IMR-90 (cell line): ENCODE measurements at regions not wholly inside any gene's neighbourhood (a gene's known extent, or its start where the extent isn't known, plus 50 kb on each side); places are given as distances from the start of the nearest gene placed in this dataset.

ENCODE experiments used
- ATAC-seq: fragments of 200-7000 bp; cut with Tn5 transposase; 2 replicates; pipeline ENCODE4 v1.9.1; 2020; ENCODE audit warnings: low read depth, mild to moderate bottlenecking, moderate library complexity
- BruUV-seq: library from RNA; stranded (reverse); fragments of 400-500 nt; replicated peaks from 2 replicates; lab custom pipeline; 2021; lab: Mats Ljungman, UMichigan
- CTCF ChIA-PET: fragments of 300-600 bp; formaldehyde crosslinking; extraction: SDS; loops from one replicate; lab custom pipeline; 2021; ENCODE audit warnings: antibody characterized with exemption; lab: Yijun Ruan, JAX
- POLR2A ChIA-PET: fragments of 300-600 bp; sonication (Branson Sonifier 250); formaldehyde crosslinking; loops from one replicate; lab custom pipeline; 2022; ENCODE audit warnings: antibody characterized with exemption; ENCODE audit not compliant: unreplicated experiment; lab: Charles Lee
- DNase-seq: peaks from one replicate; pipeline ENCODE4 v3.0.0; 2013
- H2AFZ ChIP-seq: replicated peaks from 2 replicates; pipeline ENCODE3; 2013; ENCODE audit warnings: low read length, mild to moderate bottlenecking; ENCODE audit not compliant: poor library complexity
- H2AK5ac ChIP-seq: 2 replicates; pipeline ENCODE4 v1.6.1; 2013; ENCODE audit warnings: low read depth, low read length, inconsistent platforms
- H2AK9ac ChIP-seq: replicated peaks from 2 replicates; pipeline ENCODE3; 2013; ENCODE audit warnings: mild to moderate bottlenecking, low read depth, low read length, moderate library complexity; ENCODE audit not compliant: poor library complexity
- H2BK120ac ChIP-seq: 2 replicates; pipeline ENCODE4 v1.6.1; 2013; ENCODE audit warnings: low read depth, low read length, inconsistent platforms
- H2BK15ac ChIP-seq: 3 replicates; pipeline ENCODE4 v1.6.1; 2013; ENCODE audit warnings: low read depth, low read length, inconsistent platforms
- H2BK20ac ChIP-seq: 2 replicates; pipeline ENCODE4 v1.6.1; 2013; ENCODE audit warnings: low read depth, mild to moderate bottlenecking, inconsistent platforms, low read length, moderate library complexity
- H2BK5ac ChIP-seq: 2 replicates; pipeline ENCODE4 v1.6.1; 2013; ENCODE audit warnings: mild to moderate bottlenecking, low read depth, low read length, inconsistent platforms; ENCODE audit not compliant: poor library complexity, severe bottlenecking
- H3K14ac ChIP-seq: replicated peaks from 2 replicates; pipeline ENCODE4 v1.6.1; 2013; ENCODE audit warnings: low read depth, low read length, inconsistent platforms
- H3K18ac ChIP-seq: 2 replicates; pipeline ENCODE4 v1.6.1; 2013; ENCODE audit warnings: low read depth, low read length, control low read depth
- H3K23ac ChIP-seq: 2 replicates; pipeline ENCODE4 v1.6.1; 2013; ENCODE audit warnings: low read depth, low read length, inconsistent platforms
- H3K27ac ChIP-seq: 2 replicates; pipeline ENCODE4 v1.5.1; 2013; ENCODE audit warnings: mild to moderate bottlenecking, control low read depth, low read length; ENCODE audit not compliant: insufficient read depth
- H3K27me3 ChIP-seq: 2 replicates; pipeline ENCODE4 v1.6.1; 2013; ENCODE audit warnings: low read length; ENCODE audit not compliant: control insufficient read depth, insufficient read depth
- H3K36me3 ChIP-seq: 2 replicates; pipeline ENCODE4 v1.6.1; 2013; ENCODE audit warnings: low read length, mixed read lengths; ENCODE audit not compliant: control insufficient read depth, insufficient read depth
- H3K4ac ChIP-seq: 2 replicates; pipeline ENCODE4 v1.6.1; 2013; ENCODE audit warnings: low read depth, low read length, inconsistent platforms
- H3K4me1 ChIP-seq: 2 replicates; pipeline ENCODE4 v1.6.1; 2013; ENCODE audit warnings: low read length, mixed read lengths; ENCODE audit not compliant: control insufficient read depth, insufficient read depth
- H3K4me2 ChIP-seq: 2 replicates; pipeline ENCODE4 v1.6.1; 2013; ENCODE audit warnings: low read depth, mild to moderate bottlenecking, control low read depth, low read length, moderate library complexity
- H3K4me3 ChIP-seq: 2 replicates; pipeline ENCODE4 v1.5.1; 2013; ENCODE audit warnings: low read depth, mild to moderate bottlenecking, control low read depth, low read length, moderate library complexity; ENCODE audit not compliant: insufficient read depth
- H3K56ac ChIP-seq: 2 replicates; pipeline ENCODE4 v1.6.1; 2013; ENCODE audit warnings: low read length, inconsistent platforms; ENCODE audit not compliant: insufficient read depth; ENCODE audit errors: extremely low read depth
- H3K79me1 ChIP-seq, 2 experiments: 2 replicates each; pipeline ENCODE4 v1.6.1; 2013; ENCODE audit warnings: low read length in 2 of 2, inconsistent platforms in 1 of 2, low read depth in 1 of 2
- H3K9ac ChIP-seq: 2 replicates; pipeline ENCODE4 v1.6.1; 2013; ENCODE audit warnings: low read depth, low read length, control low read depth
- H3K9me1 ChIP-seq: 2 replicates; pipeline ENCODE4 v1.6.1; 2013; ENCODE audit warnings: low read length, inconsistent platforms; ENCODE audit not compliant: insufficient read depth
- H3K9me3 ChIP-seq: 2 replicates; pipeline ENCODE4 v1.6.1; 2013; ENCODE audit warnings: low read length; ENCODE audit not compliant: control insufficient read depth, insufficient read depth
- H4K20me1 ChIP-seq: 2 replicates; pipeline ENCODE4 v1.6.1; 2013; ENCODE audit warnings: low read length, inconsistent platforms; ENCODE audit not compliant: insufficient read depth
- H4K5ac ChIP-seq: 2 replicates; pipeline ENCODE4 v1.6.1; 2013; ENCODE audit warnings: mild to moderate bottlenecking, low read depth, low read length, control low read depth
- H4K8ac ChIP-seq, 2 experiments: 2 replicates each; pipeline ENCODE4 v1.6.1; 2013; ENCODE audit warnings: low read depth in 2 of 2, low read length in 2 of 2, control low read depth in 1 of 2, inconsistent platforms in 1 of 2
- H4K91ac ChIP-seq: 2 replicates; pipeline ENCODE4 v1.6.1; 2013; ENCODE audit warnings: low read depth, low read length, inconsistent platforms; ENCODE audit not compliant: insufficient read depth
- BHLHE40 ChIP-seq: fragments of 150-350 bp; IDR thresholded peaks from 2 replicates; pipeline ENCODE4 v1.6.1; 2016; ENCODE audit warnings: mild to moderate bottlenecking, low read depth, low read length
- POLR2A ChIP-seq: IDR thresholded peaks from 2 replicates; pipeline ENCODE4 v1.6.1; 2012; ENCODE audit warnings: mild to moderate bottlenecking, low read depth, low read length
- RAD21 ChIP-seq: IDR thresholded peaks from 2 replicates; pipeline ENCODE4 v1.6.1; 2012; ENCODE audit warnings: low read length, improper control_type of control experiment
- RCOR1 ChIP-seq: IDR thresholded peaks from 2 replicates; pipeline ENCODE4 v1.6.1; 2012; ENCODE audit warnings: mild to moderate bottlenecking, low read length, improper control_type of control experiment; ENCODE audit not compliant: insufficient replicate concordance
- WGBS, 2 experiments: methylation state at CpG; one replicate each; pipeline versions ENCODE4 v1.1.5 to v1.1.7; 2013; ENCODE audit warnings: missing lambda C conversion rate in 2 of 2; ENCODE audit not compliant: insufficient read length in 1 of 2; ENCODE audit errors: extremely low coverage in 2 of 2; 5-methylcytosine and 5-hydroxymethylcytosine counted together
- dilution Hi-C: fragments of 300-500 bp; cut with HindIII; formaldehyde crosslinking; loops from one replicate; pipeline ENCODE4 v1.14.3; 2018; ENCODE audit warnings: low sequenced_read_pairs; ENCODE audit not compliant: unreplicated experiment
- in situ Hi-C: fragments of 300-500 bp; cut with MboI; formaldehyde crosslinking; loops from 3 replicates; pipeline ENCODE4 v1.14.3; 2019; ENCODE audit warnings: low sequenced_read_pairs, inconsistent platforms, mixed read lengths
- intact Hi-C: fragments of 100-400 bp; cut with micrococcal nuclease; formaldehyde crosslinking; loops from 2 replicates; pipeline ENCODE4 v1.10.0; 2022

GRCh38 chr6:68313911-68314310 is 321.2 kb upstream of the ADGRB3 start:
- no peaks in the 10 kb centered on the region for H3K4me1 ChIP-seq
- H4K20me1 ChIP-seq: no peaks in the 10 kb centered on the region
- no CpG with 5 or more reads among the region's 1 CpG for WGBS, 2 experiments
- no peaks in the 10 kb centered on the region for H3K79me1 ChIP-seq
- H3K18ac ChIP-seq: no peak overlapping the region
- H2BK5ac ChIP-seq: no peak overlapping the region
- ChIA-PET CTCF (no interaction called here), POLR2A (no interaction called here)
- no peaks in the 10 kb centered on the region for H3K27me3 ChIP-seq
- H2BK120ac ChIP-seq: no peak overlapping the region
- in situ Hi-C loops (no loop called here), intact Hi-C loops (no loop called here), dilution Hi-C loops (no loop called here)
- no peak overlapping the region for H2BK15ac ChIP-seq
- H2AFZ ChIP-seq: no peak overlapping the region
- no peak overlapping the region for H3K9ac ChIP-seq
- no peak overlapping the region for H3K4ac ChIP-seq
- no peak overlapping the region for H3K4me3 ChIP-seq
- H2AK9ac ChIP-seq: no peak overlapping the region
- BruUV-seq: no TSS peak
- H3K36me3 ChIP-seq: no peaks in the 10 kb centered on the region
- no peak overlapping the region for H2BK20ac ChIP-seq
- no peak overlapping the region for H4K8ac ChIP-seq
- H3K23ac ChIP-seq: no peak overlapping the region
- no peak overlapping the region for H3K4me2 ChIP-seq
- H3K14ac ChIP-seq: no peak overlapping the region
- H3K9me3 ChIP-seq: no peaks in the 10 kb centered on the region
- no peak overlapping the region for H3K56ac ChIP-seq
- no peak overlapping the region for H2AK5ac ChIP-seq
- no peak overlapping the region for H4K5ac ChIP-seq
- no peaks in the 10 kb centered on the region for H3K9me1 ChIP-seq
- H3K27ac ChIP-seq: no peak overlapping the region
- DNase-seq: no peak
- TF ChIP-seq BHLHE40 (no peak), RCOR1 (no peak), RAD21 (peak; percentile 14; the same call in 1 of the 2 replicates), POLR2A (no peak)
- no peak overlapping the region for H4K91ac ChIP-seq
- ATAC-seq: no peak
